K562 (cell line): ENCODE measurements at regions not wholly inside any gene's neighbourhood (a gene's known extent, or its start where the extent isn't known, plus 50 kb on each side); places are given as distances from the start of the nearest gene placed in this dataset.

Experiments
- ATAC-seq: fragments of 200-7000 bp; cut with Tn5 transposase; 3 replicates; pipeline ENCODE4 v1.9.1; 2020; ENCODE audit warnings: moderate library complexity
- BruUV-seq: library from RNA; stranded (reverse); fragments of 400-500 nt; replicated peaks from 2 replicates; lab custom pipeline; 2021; lab: Mats Ljungman, UMichigan
- CTCF ChIA-PET: fragments of 300-600 bp; formaldehyde crosslinking; extraction: SDS; loops from one replicate; lab custom pipeline; 2021; ENCODE audit warnings: low intra/inter-chr PET ratio; lab: Yijun Ruan, JAX
- POLR2A ChIA-PET: fragments of 300-600, 350-650 bp; sonication (Branson Sonifier 250); formaldehyde crosslinking; extraction: SDS; loops from one replicate; lab custom pipeline; 2021; ENCODE audit warnings: antibody characterized with exemption, inconsistent platforms; lab: Yijun Ruan, JAX
- DNase-seq, 4 experiments: peaks; one replicate each; pipeline versions ENCODE4 v3.0.0 to v3.0.0-alpha.2; 2011 to 2018; ENCODE audit warnings: low spot score in 3 of 4, mixed read lengths in 3 of 4; ENCODE audit errors: extremely low read depth in 1 of 4
- FAIRE-seq: peaks from 2 replicates; lab custom pipeline; 2011; peaks lifted over from hg19 to GRCh38; lab: Jason Lieb, UNC
- H2AFZ ChIP-seq: 2 replicates; pipeline ENCODE4 v1.6.0; 2011; ENCODE audit warnings: low read depth, low read length, control low read depth, inconsistent platforms
- H3K27ac ChIP-seq: fragments of 200-600 bp; 3 replicates; pipeline ENCODE4 v1.8.0; 2011; ENCODE audit warnings: low read depth, mild to moderate bottlenecking, control low read depth, inconsistent platforms, low read length, moderate library complexity, mixed read lengths; ENCODE audit errors: extremely low read depth
- H3K27me3 ChIP-seq, 2 experiments: fragments of 300-600 bp in 1 of 2; 2 replicates in 1 of 2; 3 replicates in 1 of 2; pipeline versions ENCODE4 v1.6.0 to v1.8.0; 2011; ENCODE audit warnings: inconsistent platforms in 2 of 2, low read length in 2 of 2, mild to moderate bottlenecking in 1 of 2, mixed read lengths in 1 of 2, moderate library complexity in 1 of 2; ENCODE audit not compliant: control insufficient read depth in 2 of 2, insufficient read depth in 2 of 2
- H3K36me3 ChIP-seq: fragments of 300-600 bp; 3 replicates; pipeline ENCODE4 v1.8.0; 2011; ENCODE audit warnings: mild to moderate bottlenecking, low read length, inconsistent platforms; ENCODE audit not compliant: control insufficient read depth, insufficient read depth
- H3K4me1 ChIP-seq, 2 experiments: fragments of 200-600 bp in 1 of 2; replicated peaks in 1 of 2; 2 replicates in 1 of 2; 3 replicates in 1 of 2; pipeline versions ENCODE4 v1.5.1 to v1.8.0; 2011; ENCODE audit warnings: inconsistent platforms in 2 of 2, low read length in 2 of 2, mild to moderate bottlenecking in 1 of 2, mixed read lengths in 1 of 2, moderate library complexity in 1 of 2; ENCODE audit not compliant: control insufficient read depth in 2 of 2, insufficient read depth in 2 of 2
- H3K4me2 ChIP-seq: 2 replicates; pipeline ENCODE4 v1.6.1; 2011; ENCODE audit warnings: low read length, control low read depth, inconsistent platforms, mixed read lengths; ENCODE audit not compliant: insufficient read depth
- H3K4me3 ChIP-seq: fragments of 200-600 bp; sonication (generic), shearing (Covaris generic); 2 replicates; pipeline ENCODE4 v1.5.1; 2016; ENCODE audit warnings: control low read depth, inconsistent platforms
- H3K79me2 ChIP-seq: fragments of 200-600 bp; 3 replicates; pipeline ENCODE4 v1.8.0; 2011; ENCODE audit warnings: low read length, inconsistent platforms; ENCODE audit not compliant: control insufficient read depth, insufficient read depth
- H3K9ac ChIP-seq, 2 experiments: 2 replicates each; pipeline versions ENCODE4 v1.6.0 to v1.6.1; 2011; ENCODE audit warnings: low read depth in 2 of 2, low read length in 2 of 2, control low read depth in 1 of 2, inconsistent platforms in 1 of 2, mild to moderate bottlenecking in 1 of 2, mixed read lengths in 1 of 2; ENCODE audit not compliant: insufficient read depth in 1 of 2
- H3K9me1 ChIP-seq: one replicate; pipeline ENCODE4 v1.6.0; 2011; ENCODE audit warnings: inconsistent platforms, mild to moderate bottlenecking, low read length, moderate library complexity; ENCODE audit not compliant: control insufficient read depth, insufficient read depth
- H3K9me3 ChIP-seq: replicated peaks from 2 replicates; pipeline ENCODE4 v1.5.1; 2011; ENCODE audit warnings: low read depth, low read length, inconsistent platforms; ENCODE audit not compliant: control insufficient read depth, insufficient read depth
- H4K20me1 ChIP-seq: replicated peaks from 2 replicates; pipeline ENCODE4 v1.6.1; 2011; ENCODE audit warnings: low read length, inconsistent platforms, mixed read lengths; ENCODE audit not compliant: control insufficient read depth, insufficient read depth
- FOXA3 ChIP-seq, 2 experiments: fragments of 450-650 bp in 1 of 2; sonication (generic) in 1 of 2; formaldehyde crosslinking; IDR thresholded peaks in 1 of 2; conservative IDR thresholded peaks in 1 of 2; 2 replicates each; pipeline versions ENCODE4 v1.4.0 to v1.8.0; 2020 to 2022; ENCODE audit warnings: mild to moderate bottlenecking in 2 of 2, missing genetic modification reagents in 1 of 2
- IRF2 ChIP-seq: sonication (generic); formaldehyde crosslinking; IDR thresholded peaks from 2 replicates; pipeline ENCODE4 v1.8.1; 2022; ENCODE audit warnings: mild to moderate bottlenecking, missing genetic modification reagents
- MEIS2 ChIP-seq: fragments of 450-650 bp; IDR thresholded peaks from 2 replicates; pipeline ENCODE4 v1.6.1; 2014; ENCODE audit warnings: mild to moderate bottlenecking; ENCODE audit not compliant: partially characterized antibody
- NEUROD1 ChIP-seq: fragments of 150-350 bp; IDR thresholded peaks from 2 replicates; pipeline ENCODE4 v1.6.1; 2014; ENCODE audit warnings: borderline replicate concordance, low read length, low read depth; ENCODE audit not compliant: partially characterized antibody
- NRF1 ChIP-seq, 2 experiments: fragments of 450-650 bp; IDR thresholded peaks in 1 of 2; conservative IDR thresholded peaks in 1 of 2; 2 replicates each; pipeline ENCODE4 v1.6.1; 2014; ENCODE audit warnings: mild to moderate bottlenecking in 2 of 2
- NUFIP1 ChIP-seq: fragments of 450-650 bp; IDR thresholded peaks from 2 replicates; pipeline ENCODE4 v1.6.1; 2018; ENCODE audit not compliant: partially characterized antibody
- PHF20 ChIP-seq: fragments of 450-650 bp; IDR thresholded peaks from 2 replicates; pipeline ENCODE4 v1.6.1; 2018; ENCODE audit not compliant: partially characterized antibody
- POLR3A ChIP-seq: IDR thresholded peaks from 2 replicates; pipeline ENCODE4 v1.6.1; 2011; ENCODE audit warnings: borderline replicate concordance, mild to moderate bottlenecking, moderate library complexity; ENCODE audit not compliant: insufficient read length, insufficient read depth; ENCODE audit errors: extremely low read depth
- RAD51 ChIP-seq: fragments of 450-650 bp; IDR thresholded peaks from 2 replicates; pipeline ENCODE4 v1.7.1; 2016; ENCODE audit warnings: low read depth, mild to moderate bottlenecking, borderline replicate concordance
- RBFOX2 ChIP-seq: fragments of 200-400 bp; formaldehyde crosslinking; IDR thresholded peaks from 2 replicates; pipeline ENCODE4 v1.6.1; 2017; ENCODE audit warnings: low read depth, mild to moderate bottlenecking, low read length, moderate library complexity
- TAF1 ChIP-seq: IDR thresholded peaks from 2 replicates; pipeline ENCODE4 v1.6.1; 2011; ENCODE audit warnings: mild to moderate bottlenecking, low read length, moderate library complexity; ENCODE audit not compliant: insufficient read depth, control insufficient read depth, severe bottlenecking; ENCODE audit errors: extremely low read depth
- WGBS: fragments of 100-300 bp; shearing (Covaris generic); methylation state at CpG from one replicate; pipeline ENCODE4 v1.1.6; 2016; ENCODE audit warnings: low coverage, mixed read lengths; ENCODE audit not compliant: insufficient coverage; ENCODE audit errors: missing lambda C conversion rate; 5-methylcytosine and 5-hydroxymethylcytosine counted together
- in situ Hi-C: fragments of 300-500 bp; cut with MboI; formaldehyde crosslinking; loops from 4 replicates; pipeline ENCODE4 v1.15.0; 2018; ENCODE audit warnings: inconsistent platforms, mixed read lengths
- intact Hi-C: fragments of 100-400 bp; cut with micrococcal nuclease; formaldehyde crosslinking; loops from 2 replicates; pipeline ENCODE4 v1.14.2; 2022
- TF ChIP-seq, protein P1 (sequence below), 3 experiments: fragments of 200-800 bp in 1 of 3; fragments of 250-450 bp in 1 of 3; fragments of 450-650 bp in 1 of 3; sonication (Bioruptor Pico) in 1 of 3; sonication (Bioruptor generic) in 1 of 3; formaldehyde crosslinking in 1 of 3; IDR thresholded peaks; 2 replicates each; pipeline versions ENCODE4 v1.6.1 to v1.8.0; 2016 to 2022; ENCODE audit warnings: mild to moderate bottlenecking in 2 of 3, missing genetic modification characterization in 2 of 3, missing compliant biosample characterization in 1 of 3, moderate library complexity in 1 of 3

DNA sequence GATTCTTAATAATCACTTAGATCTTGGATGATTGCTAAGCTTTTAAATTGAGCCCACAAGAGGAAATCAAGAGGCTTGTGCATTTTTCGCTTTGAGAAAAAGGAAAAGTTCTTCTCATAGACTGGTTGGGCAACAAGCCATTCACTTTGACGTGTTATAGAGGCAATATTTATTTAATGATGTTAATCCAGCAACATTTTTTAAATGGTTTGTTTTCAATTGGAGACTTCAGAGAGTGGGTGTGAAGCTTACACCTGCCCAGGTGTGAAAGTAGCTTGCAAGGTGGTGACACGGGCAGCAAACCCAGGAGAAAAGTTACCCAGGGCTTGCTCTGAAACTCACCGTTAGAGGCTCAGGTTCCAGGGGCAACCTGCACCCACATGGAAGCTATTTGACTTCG is 858.9 kb downstream of the GALR1 start:
- H3K4me1 ChIP-seq: no peaks in the 10 kb centered on the region
- no TSS peak for BruUV-seq

More for the DNA sequence above, 858.9 kb downstream of the GALR1 start:
- no peaks in the 10 kb centered on the region for H3K9me3 ChIP-seq
- FAIRE-seq (no peak), DNase-seq (no peak), ATAC-seq (no peak)
- H3K4me2 ChIP-seq: no peak overlapping the region
- H4K20me1 ChIP-seq: no peaks in the 10 kb centered on the region
- 0% methylated on average over 5 of the region's 5 CpGs for WGBS
- no peaks in the 10 kb centered on the region for H3K79me2 ChIP-seq
- CTCF ChIA-PET: no interaction called here
- POLR2A ChIA-PET: no interaction called here
- H3K27ac ChIP-seq: no peak overlapping the region
- no peak overlapping the region for H2AFZ ChIP-seq
- no peak overlapping the region for H3K9ac ChIP-seq
- H3K27me3 ChIP-seq: peaks cover 0 to 41% of the 10 kb centered on the region in 2 experiments; a peak in 3 of 5 replicates
- no peak overlapping the region for H3K4me3 ChIP-seq
- intact Hi-C loops (no loop called here), in situ Hi-C loops (no loop called here)
- TF ChIP-seq NUFIP1: no peak
- no peak for TF ChIP-seq RAD51
- no peak for TF ChIP-seq IRF2 (CRISPR knock-in tag)
- no peak for TF ChIP-seq PHF20
- TF ChIP-seq, protein P1, sequence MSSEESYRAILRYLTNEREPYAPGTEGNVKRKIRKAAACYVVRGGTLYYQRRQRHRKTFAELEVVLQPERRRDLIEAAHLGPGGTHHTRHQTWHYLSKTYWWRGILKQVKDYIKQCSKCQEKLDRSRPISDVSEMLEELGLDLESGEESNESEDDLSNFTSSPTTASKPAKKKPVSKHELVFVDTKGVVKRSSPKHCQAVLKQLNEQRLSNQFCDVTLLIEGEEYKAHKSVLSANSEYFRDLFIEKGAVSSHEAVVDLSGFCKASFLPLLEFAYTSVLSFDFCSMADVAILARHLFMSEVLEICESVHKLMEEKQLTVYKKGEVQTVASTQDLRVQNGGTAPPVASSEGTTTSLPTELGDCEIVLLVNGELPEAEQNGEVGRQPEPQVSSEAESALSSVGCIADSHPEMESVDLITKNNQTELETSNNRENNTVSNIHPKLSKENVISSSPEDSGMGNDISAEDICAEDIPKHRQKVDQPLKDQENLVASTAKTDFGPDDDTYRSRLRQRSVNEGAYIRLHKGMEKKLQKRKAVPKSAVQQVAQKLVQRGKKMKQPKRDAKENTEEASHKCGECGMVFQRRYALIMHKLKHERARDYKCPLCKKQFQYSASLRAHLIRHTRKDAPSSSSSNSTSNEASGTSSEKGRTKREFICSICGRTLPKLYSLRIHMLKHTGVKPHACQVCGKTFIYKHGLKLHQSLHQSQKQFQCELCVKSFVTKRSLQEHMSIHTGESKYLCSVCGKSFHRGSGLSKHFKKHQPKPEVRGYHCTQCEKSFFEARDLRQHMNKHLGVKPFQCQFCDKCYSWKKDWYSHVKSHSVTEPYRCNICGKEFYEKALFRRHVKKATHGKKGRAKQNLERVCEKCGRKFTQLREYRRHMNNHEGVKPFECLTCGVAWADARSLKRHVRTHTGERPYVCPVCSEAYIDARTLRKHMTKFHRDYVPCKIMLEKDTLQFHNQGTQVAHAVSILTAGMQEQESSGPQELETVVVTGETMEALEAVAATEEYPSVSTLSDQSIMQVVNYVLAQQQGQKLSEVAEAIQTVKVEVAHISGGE (CRISPR knock-in tag; IDR thresholded peaks at IDR 0.05): no peak
- no peak for TF ChIP-seq NRF1 (conservative IDR thresholded peaks at IDR 0.05 in 1 of 2, IDR thresholded peaks at IDR 0.05 in 1 of 2)
- no peak for TF ChIP-seq NEUROD1
- TF ChIP-seq MEIS2: no peak
- no peak for TF ChIP-seq FOXA3 (CRISPR knock-in tag; conservative IDR thresholded peaks at IDR 0.05 in 1 of 2, IDR thresholded peaks at IDR 0.05 in 1 of 2)
- TF ChIP-seq RBFOX2: no peak
- no peak for TF ChIP-seq POLR3A
- TF ChIP-seq TAF1: no peak
- no peaks in the 10 kb centered on the region for H3K36me3 ChIP-seq
- no peaks in the 10 kb centered on the region for H3K9me1 ChIP-seq
